ENCODE measurements at regions not wholly inside any gene's neighbourhood (a gene's known extent, or its start where the extent isn't known, plus 50 kb on each side); places are given as distances from the start of the nearest gene placed in this dataset.

GRCh38 chr10:43802988-43803696 lies 154.5 kb upstream of the ZNF32 start:
- H3K36me3 ChIP-seq, result no peaks in the 10 kb centered on the region
- H3K4me1 ChIP-seq, result no peaks in the 10 kb centered on the region
- no peak for DNase-seq
- no peak overlapping the region for H3K4me3 ChIP-seq (ENCODE audit: low read depth, low read length)
- no peak for TF ChIP-seq CTCF (IDR thresholded peaks at IDR 0.05; ENCODE audit: low read depth, low read length)
- H3K27me3 ChIP-seq, result no peaks in the 10 kb centered on the region
- no peaks in the 10 kb centered on the region for H3K9me3 ChIP-seq

GRCh38 chr10:43801626-43802025 lies 152.9 kb upstream of the ZNF32 start:
- DNase-seq, result no peak
- TF ChIP-seq CTCF (IDR thresholded peaks at IDR 0.05; ENCODE audit: low read depth, low read length), result no peak
- Histone ChIP-seq H3K27me3 (no peaks in the 10 kb centered on the region), H3K9me3 (no peaks in the 10 kb centered on the region), H3K4me1 (peaks cover 5% of the 10 kb centered on the region), H3K4me3 (ENCODE audit: low read depth, low read length) (no peak overlapping the region), H3K36me3 (no peaks in the 10 kb centered on the region)

GRCh38 chr10:43801140-43801539 lies 152.5 kb upstream of the ZNF32 start:
- no peak for TF ChIP-seq CTCF (IDR thresholded peaks at IDR 0.05; ENCODE audit: low read depth, low read length)
- H3K4me3 ChIP-seq (ENCODE audit: low read depth, low read length), result no peak overlapping the region
- peaks cover 5% of the 10 kb centered on the region for H3K4me1 ChIP-seq

GRCh38 chr10:43796781-43797180 lies 148.1 kb upstream of the ZNF32 start:
- Histone ChIP-seq H3K9me3 (no peaks in the 10 kb centered on the region), H3K27me3 (no peaks in the 10 kb centered on the region), H3K4me3 (ENCODE audit: low read depth, low read length) (no peak overlapping the region), H3K36me3 (no peaks in the 10 kb centered on the region), H3K4me1 (peaks cover 5% of the 10 kb centered on the region)
- no peak for TF ChIP-seq CTCF (IDR thresholded peaks at IDR 0.05; ENCODE audit: low read depth, low read length)
- DNase-seq, result no peak

More at GRCh38 chr10:43801140-43801539, 152.5 kb upstream of the ZNF32 start:
- no peaks in the 10 kb centered on the region for H3K27me3 ChIP-seq
- no peak for DNase-seq
- no peaks in the 10 kb centered on the region for H3K9me3 ChIP-seq
- H3K36me3 ChIP-seq, result no peaks in the 10 kb centered on the region

- DNase-seq, result no peak
- TF ChIP-seq CTCF (IDR thresholded peaks at IDR 0.05; ENCODE audit: low read depth, low read length), result no peak
- H3K36me3 ChIP-seq, result no peaks in the 10 kb centered on the region
- no peak overlapping the region for H3K4me3 ChIP-seq (ENCODE audit: low read depth, low read length)
- no peaks in the 10 kb centered on the region for H3K27me3 ChIP-seq
- no peaks in the 10 kb centered on the region for H3K9me3 ChIP-seq
- H3K4me1 ChIP-seq, result peaks cover 5% of the 10 kb centered on the region
Measured at GRCh38 chr10:43795639-43796038, 147.0 kb upstream of the ZNF32 start.

- H3K4me1 ChIP-seq, result peaks cover 5% of the 10 kb centered on the region
- H3K4me3 ChIP-seq (ENCODE audit: low read depth, low read length), result no peak overlapping the region
- no peak for DNase-seq
- no peaks in the 10 kb centered on the region for H3K27me3 ChIP-seq
- TF ChIP-seq CTCF (IDR thresholded peaks at IDR 0.05; ENCODE audit: low read depth, low read length), result no peak
- H3K9me3 ChIP-seq, result no peaks in the 10 kb centered on the region
- H3K36me3 ChIP-seq, result no peaks in the 10 kb centered on the region
Measured at GRCh38 chr10:43795093-43795492, 146.4 kb upstream of the ZNF32 start.
